Mesenchymal stem cell (in vitro differentiated cells and primary cell): ENCODE measurements at regions not wholly inside any gene's neighbourhood (a gene's known extent, or its start where the extent isn't known, plus 50 kb on each side); places are given as distances from the start of the nearest gene placed in this dataset.
A peak's percentile ranks its signal among the peaks of the same experiment; 100 is the strongest.

Experiments used
- DNase-seq: peaks from one replicate; pipeline ENCODE4 v3.0.0-alpha.2; 2013
- H2AFZ ChIP-seq: one replicate; pipeline ENCODE4 v1.6.1; 2013; ENCODE audit warnings: low read depth, mild to moderate bottlenecking, control low read depth, inconsistent platforms, low read length, moderate library complexity
- H2AK5ac ChIP-seq: 2 replicates; pipeline ENCODE4 v1.6.1; 2013; ENCODE audit warnings: low read length, moderate library complexity, mild to moderate bottlenecking, inconsistent platforms; ENCODE audit not compliant: severe bottlenecking
- H2BK120ac ChIP-seq: one replicate; pipeline ENCODE4 v1.6.1; 2013; ENCODE audit warnings: low read depth, mild to moderate bottlenecking, inconsistent platforms, low read length, moderate library complexity
- H2BK12ac ChIP-seq, 2 experiments: one replicate each; pipeline ENCODE4 v1.6.1; 2013; ENCODE audit warnings: inconsistent platforms in 2 of 2, low read length in 2 of 2, mild to moderate bottlenecking in 2 of 2, moderate library complexity in 2 of 2, control low read depth in 1 of 2
- H2BK15ac ChIP-seq: one replicate; pipeline ENCODE4 v1.6.1; 2013; ENCODE audit warnings: mild to moderate bottlenecking, low read depth, inconsistent platforms; ENCODE audit not compliant: poor library complexity, severe bottlenecking
- H2BK5ac ChIP-seq: 2 replicates; pipeline ENCODE4 v1.6.1; 2013; ENCODE audit warnings: low read depth, mild to moderate bottlenecking, low read length, control low read depth, inconsistent platforms; ENCODE audit not compliant: poor library complexity, severe bottlenecking
- H3K14ac ChIP-seq, 2 experiments: one replicate each; pipeline ENCODE4 v1.6.1; 2013; ENCODE audit warnings: inconsistent platforms in 2 of 2, low read length in 2 of 2, control low read depth in 1 of 2, mild to moderate bottlenecking in 1 of 2, moderate library complexity in 1 of 2
- H3K18ac ChIP-seq, 2 experiments: one replicate each; pipeline ENCODE4 v1.6.1; 2013; ENCODE audit warnings: inconsistent platforms in 2 of 2, low read length in 2 of 2, control low read depth in 1 of 2, low read depth in 1 of 2, mild to moderate bottlenecking in 1 of 2
- H3K23ac ChIP-seq, 2 experiments: one replicate each; pipeline ENCODE4 v1.6.1; 2013; ENCODE audit warnings: inconsistent platforms in 2 of 2, low read length in 2 of 2, mild to moderate bottlenecking in 2 of 2, moderate library complexity in 2 of 2, control low read depth in 1 of 2
- H3K27ac ChIP-seq: 2 replicates; pipeline ENCODE4 v1.5.1; 2013; ENCODE audit warnings: mild to moderate bottlenecking, moderate library complexity, low read length, control low read depth, inconsistent platforms; ENCODE audit not compliant: poor library complexity, severe bottlenecking
- H3K27me3 ChIP-seq, 2 experiments: 2 replicates each; pipeline versions ENCODE4 v1.6.1 to v1.7.0; 2013; ENCODE audit warnings: low read length in 2 of 2, mild to moderate bottlenecking in 2 of 2, moderate library complexity in 2 of 2, control low read depth in 1 of 2, inconsistent platforms in 1 of 2; ENCODE audit not compliant: control insufficient read depth in 1 of 2, insufficient read depth in 1 of 2
- H3K36me3 ChIP-seq, 2 experiments: 2 replicates each; pipeline versions ENCODE4 v1.6.1 to v1.7.0; 2013; ENCODE audit warnings: low read length in 2 of 2, control low read depth in 1 of 2, inconsistent platforms in 1 of 2, low read depth in 1 of 2, mild to moderate bottlenecking in 1 of 2; ENCODE audit not compliant: insufficient read depth in 2 of 2, control insufficient read depth in 1 of 2
- H3K4ac ChIP-seq, 2 experiments: one replicate each; pipeline ENCODE4 v1.6.1; 2013; ENCODE audit warnings: inconsistent platforms in 2 of 2, low read length in 2 of 2, mild to moderate bottlenecking in 2 of 2, moderate library complexity in 2 of 2, control low read depth in 1 of 2, low read depth in 1 of 2
- H3K4me1 ChIP-seq: 2 replicates; pipeline ENCODE4 v1.6.1; 2013; ENCODE audit warnings: low read depth, low read length, control low read depth; ENCODE audit not compliant: control insufficient read depth, insufficient read depth
- H3K4me2 ChIP-seq: 2 replicates; pipeline ENCODE4 v1.6.1; 2013; ENCODE audit warnings: low read length, mild to moderate bottlenecking, inconsistent platforms; ENCODE audit not compliant: poor library complexity, severe bottlenecking
- H3K4me3 ChIP-seq, 2 experiments: 2 replicates each; pipeline versions ENCODE4 v1.5.1 to v1.7.0; 2013; ENCODE audit warnings: low read length in 2 of 2, mild to moderate bottlenecking in 2 of 2, control low read depth in 1 of 2, low read depth in 1 of 2; ENCODE audit not compliant: insufficient read depth in 1 of 2
- H3K79me1 ChIP-seq: replicated peaks from 2 replicates; pipeline ENCODE4 v1.6.1; 2013; ENCODE audit warnings: mild to moderate bottlenecking, control low read depth, low read length, inconsistent platforms; ENCODE audit not compliant: poor library complexity, severe bottlenecking
- H3K9ac ChIP-seq: 2 replicates; pipeline ENCODE4 v1.7.0; 2013; ENCODE audit warnings: mild to moderate bottlenecking, low read length, moderate library complexity
- H3K9me3 ChIP-seq: 2 replicates; pipeline ENCODE4 v1.7.0; 2013; ENCODE audit warnings: mild to moderate bottlenecking, low read length; ENCODE audit not compliant: control insufficient read depth
- H4K8ac ChIP-seq: one replicate; pipeline ENCODE4 v1.6.1; 2013; ENCODE audit warnings: inconsistent platforms, mild to moderate bottlenecking, low read length, moderate library complexity
- H4K91ac ChIP-seq: one replicate; pipeline ENCODE4 v1.6.1; 2013; ENCODE audit warnings: mild to moderate bottlenecking, low read length, inconsistent platforms
- WGBS: methylation state at CpG from one replicate; pipeline ENCODE4 v1.1.7; 2013; ENCODE audit warnings: mixed read lengths; 5-methylcytosine and 5-hydroxymethylcytosine counted together

DNA sequence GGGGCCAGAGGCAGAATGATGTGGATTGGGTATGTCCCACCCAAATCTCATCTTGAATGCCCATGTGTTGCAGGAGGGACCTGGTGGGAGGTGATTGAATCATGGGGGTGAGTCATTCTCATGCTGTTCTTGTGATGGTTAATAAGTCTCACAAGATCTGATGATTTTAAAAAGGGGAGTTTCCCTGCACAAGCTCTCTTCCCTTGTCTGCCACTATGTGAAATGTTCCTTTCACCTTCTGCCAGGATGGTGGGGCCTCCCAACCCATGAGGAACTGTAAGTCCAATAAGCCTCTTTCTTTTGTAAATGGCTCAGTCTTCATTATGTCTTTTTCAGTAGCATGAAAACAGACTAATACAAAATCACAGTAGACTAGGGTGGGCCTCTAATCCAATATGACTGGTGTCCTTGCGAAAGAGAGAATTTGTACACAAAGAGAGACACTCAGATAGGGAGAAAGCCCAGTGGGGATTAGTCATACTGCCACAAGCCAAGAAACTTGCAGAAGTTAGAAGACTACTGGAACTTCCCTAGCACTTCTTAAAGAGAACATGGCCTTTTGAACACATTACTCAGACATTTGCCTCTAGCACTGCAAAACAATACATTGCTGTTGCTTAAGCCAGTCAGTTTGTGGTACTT is 68.4 kb downstream of the ANXA1 start:
- 82% methylated on average over 1 of the region's 1 CpG for WGBS
- Histone ChIP-seq H2BK12ac (no peak overlapping the region), H3K4me2 (no peak overlapping the region), H2AK5ac (no peak overlapping the region), H3K4ac (no peak overlapping the region), H3K23ac (no peak overlapping the region), H2BK15ac (no peak overlapping the region), H3K36me3 (no peaks in the 10 kb centered on the region), H3K9ac (peak overlapping the region; percentile 84), H4K91ac (no peak overlapping the region), H2BK120ac (no peak overlapping the region), H3K4me1 (no peaks in the 10 kb centered on the region), H3K9me3 (no peaks in the 10 kb centered on the region), H3K27ac (no peak overlapping the region), H4K8ac (no peak overlapping the region), H2BK5ac (no peak overlapping the region), H3K18ac (no peak overlapping the region), H3K4me3 (peak overlapping the region in 1 of 2 experiments; percentile 46), H3K27me3 (peaks cover 0 to 3% of the 10 kb centered on the region in 2 experiments), H2AFZ (no peak overlapping the region), H3K79me1 (no peaks in the 10 kb centered on the region), H3K14ac (no peak overlapping the region)
- peak; percentile 91 for DNase-seq

DNA sequence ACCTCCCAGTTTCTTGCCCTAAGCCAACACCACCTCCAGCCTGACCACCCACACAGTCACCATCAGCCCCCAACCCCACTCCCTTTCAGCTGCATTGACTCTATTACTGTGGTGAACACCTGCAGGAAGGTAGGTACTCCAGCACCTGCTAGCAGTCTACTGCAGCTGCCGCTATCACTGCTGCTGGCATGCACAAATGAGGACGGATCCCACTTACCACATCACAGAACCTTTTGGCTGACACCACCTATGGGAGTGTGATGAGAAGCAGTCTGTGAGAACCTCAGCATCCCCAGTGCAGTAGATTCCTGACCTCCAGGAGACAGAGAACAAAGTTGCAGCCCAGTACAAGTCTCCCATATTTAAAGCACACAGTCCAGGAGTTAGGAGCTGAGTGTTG is 71.9 kb downstream of the ANXA1 start:
- H3K9ac ChIP-seq: no peak overlapping the region

DNA sequence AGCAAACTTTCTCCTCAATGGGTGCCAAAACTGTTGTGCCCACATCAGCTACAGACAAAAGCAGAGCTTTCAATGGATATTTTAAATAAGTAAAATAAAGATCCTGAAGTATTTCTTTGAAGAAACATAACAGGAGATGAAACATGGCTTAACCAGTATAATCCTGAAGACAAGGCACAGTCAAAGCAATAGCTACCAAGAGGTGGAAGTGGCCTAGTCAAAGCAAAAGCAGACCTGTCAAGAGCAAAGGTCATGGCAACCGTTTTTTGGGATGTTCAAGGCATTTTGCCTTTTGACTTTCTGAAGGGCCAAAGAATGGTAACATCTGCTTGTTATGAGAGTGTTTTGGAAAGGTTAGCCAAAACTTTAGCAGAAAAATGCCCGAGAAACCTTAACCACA is 77.9 kb downstream of the ANXA1 start:
- no peak overlapping the region for H3K4me3 ChIP-seq
- no peaks in the 10 kb centered on the region for H3K27me3 ChIP-seq
- no peak overlapping the region for H2AK5ac ChIP-seq
- H3K4me2 ChIP-seq: no peak overlapping the region
- no peak overlapping the region for H3K4ac ChIP-seq
- no peak overlapping the region for H3K23ac ChIP-seq
- H3K27ac ChIP-seq: no peak overlapping the region
- no peak overlapping the region for H4K91ac ChIP-seq
- H3K36me3 ChIP-seq: no peaks in the 10 kb centered on the region
- no peak overlapping the region for H2BK15ac ChIP-seq
- H3K9ac ChIP-seq: no peak overlapping the region
- no peak overlapping the region for H4K8ac ChIP-seq
- no peak overlapping the region for H2BK12ac ChIP-seq
- H3K4me1 ChIP-seq: no peaks in the 10 kb centered on the region
- DNase-seq: no peak
- no peak overlapping the region for H3K18ac ChIP-seq
- H3K9me3 ChIP-seq: no peaks in the 10 kb centered on the region
- no peaks in the 10 kb centered on the region for H3K79me1 ChIP-seq
- no peak overlapping the region for H2BK5ac ChIP-seq
- no peak overlapping the region for H3K14ac ChIP-seq
- WGBS: 68% methylated on average over 2 of the region's 2 CpGs
- no peak overlapping the region for H2BK120ac ChIP-seq
- no peak overlapping the region for H2AFZ ChIP-seq

More for the DNA sequence above, 71.9 kb downstream of the ANXA1 start:
- no peaks in the 10 kb centered on the region for H3K27me3 ChIP-seq
- H4K8ac ChIP-seq: no peak overlapping the region
- H3K27ac ChIP-seq: no peak overlapping the region
- no peak overlapping the region for H4K91ac ChIP-seq
- no peak overlapping the region for H3K4me2 ChIP-seq
- no peak overlapping the region for H2AFZ ChIP-seq
- H2BK15ac ChIP-seq: no peak overlapping the region
- no peaks in the 10 kb centered on the region for H3K4me1 ChIP-seq
- peak overlapping the region in 1 of 2 experiments; percentile 35 for H3K14ac ChIP-seq
- no peaks in the 10 kb centered on the region for H3K9me3 ChIP-seq
- no peak overlapping the region for H3K4me3 ChIP-seq
- H3K18ac ChIP-seq: no peak overlapping the region
- no peak overlapping the region for H2BK12ac ChIP-seq
- WGBS: 96% methylated on average over 2 of the region's 2 CpGs
- H2BK5ac ChIP-seq: no peak overlapping the region
- H2AK5ac ChIP-seq: no peak overlapping the region
- no peak overlapping the region for H3K4ac ChIP-seq
- DNase-seq: no peak
- H3K79me1 ChIP-seq: no peaks in the 10 kb centered on the region
- H2BK120ac ChIP-seq: no peak overlapping the region
- no peaks in the 10 kb centered on the region for H3K36me3 ChIP-seq
- no peak overlapping the region for H3K23ac ChIP-seq

- Histone ChIP-seq H2BK120ac (no peak overlapping the region), H3K4ac (no peak overlapping the region), H2BK5ac (no peak overlapping the region), H3K18ac (no peak overlapping the region), H3K4me1 (no peaks in the 10 kb centered on the region), H3K9ac (no peak overlapping the region), H2AK5ac (no peak overlapping the region), H3K14ac (no peak overlapping the region), H3K9me3 (no peaks in the 10 kb centered on the region), H2AFZ (no peak overlapping the region), H3K23ac (no peak overlapping the region), H3K79me1 (no peaks in the 10 kb centered on the region), H2BK15ac (no peak overlapping the region), H4K91ac (no peak overlapping the region), H3K4me2 (no peak overlapping the region), H4K8ac (no peak overlapping the region), H3K4me3 (no peak overlapping the region), H3K36me3 (no peaks in the 10 kb centered on the region), H2BK12ac (no peak overlapping the region), H3K27ac (no peak overlapping the region), H3K27me3 (no peaks in the 10 kb centered on the region)
- DNase-seq: no peak
- WGBS: 71% methylated on average over 2 of the region's 2 CpGs
Measured at GRCh38 chr9:73230251-73230650, 78.6 kb downstream of the ANXA1 start.
